DND-41 (cell line): ENCODE measurements at regions not wholly inside any gene's neighbourhood (a gene's known extent, or its start where the extent isn't known, plus 50 kb on each side); places are given as distances from the start of the nearest gene placed in this dataset.

Experiments
- CTCF ChIP-seq: IDR thresholded peaks from 2 replicates; pipeline ENCODE4 v1.5.1; 2012; ENCODE audit warnings: borderline replicate concordance, low read length, moderate library complexity, mild to moderate bottlenecking; ENCODE audit not compliant: poor library complexity, severe bottlenecking; ENCODE audit errors: extremely low read depth
- EZH2 ChIP-seq: IDR thresholded peaks from 3 replicates; pipeline ENCODE4 v1.6.1; 2012; ENCODE audit warnings: borderline replicate concordance, low read depth, mild to moderate bottlenecking, moderate library complexity, low read length, inconsistent platforms; ENCODE audit not compliant: severe bottlenecking

GRCh38 chr18:40072761-40073160, 1882.3 kb upstream of the PIK3C3 start:
- TF ChIP-seq EZH2 (no peak), CTCF (no peak)
